ENCODE measurements at regions not wholly inside any gene's neighbourhood (a gene's known extent, or its start where the extent isn't known, plus 50 kb on each side); places are given as distances from the start of the nearest gene placed in this dataset.

- TF ChIP-seq RAD21 (conservative IDR thresholded peaks at IDR 0.05): no peak
- TF ChIP-seq CTCF (IDR thresholded peaks at IDR 0.05; ENCODE audit: poor library complexity, severe bottlenecking): no peak
- no peak for TF ChIP-seq EZH2 (IDR thresholded peaks at IDR 0.05; ENCODE audit: borderline replicate concordance, insufficient read depth, low read length, poor library complexity, severe bottlenecking)
- no peak for TF ChIP-seq MXI1 (conservative IDR thresholded peaks at IDR 0.05; ENCODE audit: poor library complexity, severe bottlenecking)
- TF ChIP-seq SMC3 (conservative IDR thresholded peaks at IDR 0.05; ENCODE audit: poor library complexity): no peak
- TF ChIP-seq EP300 (conservative IDR thresholded peaks at IDR 0.05; ENCODE audit: poor library complexity, severe bottlenecking): no peak
- TF ChIP-seq TAF1 (IDR thresholded peaks at IDR 0.05; ENCODE audit: low read depth): no peak
- no peak for TF ChIP-seq REST (IDR thresholded peaks at IDR 0.05; ENCODE audit: borderline replicate concordance)
- no peak for TF ChIP-seq POLR2AphosphoS5 (IDR thresholded peaks at IDR 0.05)
These were observed 364.0 kb downstream of the GPD2 start for GRCh38 chr2:156800065-156800653.

GRCh38 chr2:156800781-156801361, 364.7 kb downstream of the GPD2 start:
- no peak overlapping the region for H3K4me2 ChIP-seq (ENCODE audit: low read length)
- no peaks in the 10 kb centered on the region for H3K9me2 ChIP-seq (ENCODE audit: insufficient read depth, low read length)
- H4K20me1 ChIP-seq (ENCODE audit: insufficient read depth): no peaks in the 10 kb centered on the region
- no peak overlapping the region for H2AFZ ChIP-seq (ENCODE audit: low read depth, low read length)
- TF ChIP-seq MXI1 (conservative IDR thresholded peaks at IDR 0.05; ENCODE audit: poor library complexity, severe bottlenecking): no peak
- no peak for TF ChIP-seq CTCF (IDR thresholded peaks at IDR 0.05; ENCODE audit: poor library complexity, severe bottlenecking)
- no peak overlapping the region for H3K9ac ChIP-seq (ENCODE audit: low read length)
- H3K36me3 ChIP-seq (ENCODE audit: insufficient read depth, low read length): no peaks in the 10 kb centered on the region
- no peaks in the 10 kb centered on the region for H3F3A ChIP-seq (ENCODE audit: insufficient read depth, low read length, poor library complexity, severe bottlenecking)
- no peaks in the 10 kb centered on the region for H3K27me3 ChIP-seq (ENCODE audit: insufficient read depth, low read depth, low read length)
- H3K9me3 ChIP-seq (ENCODE audit: low read length): no peaks in the 10 kb centered on the region
- H3K4me3 ChIP-seq (ENCODE audit: low read length): no peak overlapping the region
- H3K79me2 ChIP-seq (replicated peaks; ENCODE audit: insufficient read depth, low read length): no peaks in the 10 kb centered on the region
- no peak overlapping the region for H3K27ac ChIP-seq (ENCODE audit: low read length)

More at GRCh38 chr2:156800065-156800653, 364.0 kb downstream of the GPD2 start:
- no peak overlapping the region for H3K4me3 ChIP-seq (ENCODE audit: low read length)
- H3K27me3 ChIP-seq (ENCODE audit: insufficient read depth, low read depth, low read length): no peaks in the 10 kb centered on the region
- H2AFZ ChIP-seq (ENCODE audit: low read depth, low read length): no peak overlapping the region
- no peaks in the 10 kb centered on the region for H3K79me2 ChIP-seq (replicated peaks; ENCODE audit: insufficient read depth, low read length)
- H3K4me2 ChIP-seq (ENCODE audit: low read length): no peak overlapping the region
- no peaks in the 10 kb centered on the region for H3K9me3 ChIP-seq (ENCODE audit: low read length)
- H3K36me3 ChIP-seq (ENCODE audit: insufficient read depth, low read length): no peaks in the 10 kb centered on the region
- H3K27ac ChIP-seq (ENCODE audit: low read length): no peak overlapping the region
- no peaks in the 10 kb centered on the region for H4K20me1 ChIP-seq (ENCODE audit: insufficient read depth)
- no peaks in the 10 kb centered on the region for H3K9me2 ChIP-seq (ENCODE audit: insufficient read depth, low read length)
- H3K9ac ChIP-seq (ENCODE audit: low read length): no peak overlapping the region
- no peaks in the 10 kb centered on the region for H3F3A ChIP-seq (ENCODE audit: insufficient read depth, low read length, poor library complexity, severe bottlenecking)
